Astrocyte (in vitro differentiated cells and primary cell): ENCODE measurements at regions not wholly inside any gene's neighbourhood (a gene's known extent, or its start where the extent isn't known, plus 50 kb on each side); places are given as distances from the start of the nearest gene placed in this dataset.

Experiments used
- CTCF ChIP-seq: IDR thresholded peaks from 2 replicates; pipeline ENCODE4 v1.5.1; 2011; ENCODE audit warnings: low read depth, mild to moderate bottlenecking, inconsistent platforms, low read length, moderate library complexity; ENCODE audit not compliant: insufficient read depth
- EZH2 ChIP-seq: IDR thresholded peaks from 2 replicates; pipeline ENCODE4 v1.6.1; 2012; ENCODE audit warnings: mild to moderate bottlenecking, low read length, inconsistent platforms; ENCODE audit not compliant: insufficient read depth

GRCh38 chrX:43283187-43283586 lies 372.9 kb upstream of the MAOA start:
- TF ChIP-seq EZH2 (no peak), CTCF (no peak)
